HCEC 1CT (cell line): ENCODE measurements at regions not wholly inside any gene's neighbourhood (a gene's known extent, or its start where the extent isn't known, plus 50 kb on each side); places are given as distances from the start of the nearest gene placed in this dataset.
A peak's percentile ranks its signal among the peaks of the same experiment; 100 is the strongest.
"Not testable (repeated sequence)": the region's sequence is repeated elsewhere in the genome, so short reads cannot be mapped to it uniquely, and the experiment has no call there.

ENCODE experiments used
- DNase-seq: peaks from one replicate; pipeline ENCODE4 v3.0.0-alpha.2; 2017

- DNase-seq: no peak
Measured at GRCh38 chr3:109480014-109480413, 142.7 kb upstream of the DPPA4 start.

DNA sequence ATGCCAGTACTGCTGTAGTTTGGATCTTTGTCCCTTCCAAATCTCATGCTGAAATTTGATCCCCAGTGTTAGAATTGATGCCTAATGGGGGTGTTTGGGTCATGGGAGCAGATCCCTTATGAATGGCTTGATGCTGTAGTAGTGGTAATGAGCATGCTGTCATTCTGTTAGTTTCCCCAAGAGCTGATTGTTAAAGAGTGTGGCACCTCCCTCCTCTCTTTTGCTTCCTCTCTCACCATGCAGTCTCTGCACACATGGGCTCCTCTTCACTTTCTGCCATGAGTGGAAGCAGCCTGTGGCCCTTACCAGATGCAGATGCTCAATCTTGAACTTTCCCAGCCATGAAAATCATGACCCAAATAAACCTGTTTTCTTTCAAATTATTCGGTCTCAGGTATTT lies 141.3 kb upstream of the DPPA4 start:
- DNase-seq: no peak

DNA sequence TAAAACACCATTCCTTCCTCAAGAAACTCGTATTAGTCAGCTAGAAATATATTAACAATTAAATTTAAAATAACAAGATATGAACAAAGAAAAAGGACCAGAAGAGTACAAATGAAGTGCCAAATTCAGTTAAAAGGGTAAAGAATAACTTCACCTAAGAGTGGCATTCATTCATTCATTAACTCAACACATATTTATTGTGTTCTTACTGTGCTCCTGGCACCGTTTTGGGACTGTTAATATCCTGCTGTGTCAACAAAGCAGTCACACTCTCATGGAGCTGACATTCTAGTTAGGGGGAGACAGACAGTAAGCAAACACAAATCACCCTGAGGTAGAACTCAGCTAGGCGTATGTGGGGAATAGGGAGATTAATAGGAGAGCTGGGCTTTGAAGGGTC lies 123.6 kb upstream of the DPPA4 start:
- no peak for DNase-seq

- DNase-seq: no peak
Measured at GRCh38 chr3:109445210-109445609, 107.9 kb upstream of the DPPA4 start.

DNA sequence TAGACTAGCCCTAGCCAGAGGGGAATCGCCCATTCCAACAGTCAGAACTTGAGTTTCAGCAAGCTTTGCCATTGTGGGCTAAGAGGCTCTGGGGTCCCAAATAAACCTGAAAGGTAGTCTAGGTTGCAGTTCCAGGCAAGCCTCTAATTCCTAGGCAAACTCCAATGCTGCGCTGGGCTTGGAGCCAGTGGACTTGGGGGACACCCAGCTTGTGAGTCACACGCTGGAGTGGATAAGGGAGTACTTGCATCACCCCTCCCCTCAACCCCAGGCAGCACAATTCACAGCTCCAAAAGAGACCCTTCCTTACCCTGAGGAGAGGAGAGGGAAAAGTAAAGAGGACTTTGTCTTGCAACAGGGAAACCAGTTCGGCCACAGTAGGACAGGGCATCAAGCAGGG lies 105.2 kb upstream of the DPPA4 start:
- no peak for DNase-seq

DNA sequence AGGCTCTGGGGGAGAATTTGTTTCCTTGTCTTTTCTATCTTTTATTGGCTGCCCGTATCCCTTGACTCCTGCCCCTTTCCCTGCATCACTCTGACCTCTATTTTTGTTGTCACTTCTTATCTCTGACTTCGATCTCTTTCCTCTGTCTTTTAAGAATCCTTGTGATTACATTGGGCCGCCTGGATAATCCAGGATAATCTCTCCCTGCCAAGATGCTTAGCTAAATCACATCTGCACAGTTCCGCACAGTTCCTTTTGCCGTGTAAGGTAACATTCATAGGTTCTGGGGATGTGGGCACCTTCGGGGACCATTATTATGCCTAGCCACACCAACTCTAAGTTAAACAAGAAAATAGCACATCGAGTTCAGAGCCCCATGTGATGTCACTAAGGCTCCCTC lies 103.0 kb upstream of the DPPA4 start:
- DNase-seq: no peak

DNA sequence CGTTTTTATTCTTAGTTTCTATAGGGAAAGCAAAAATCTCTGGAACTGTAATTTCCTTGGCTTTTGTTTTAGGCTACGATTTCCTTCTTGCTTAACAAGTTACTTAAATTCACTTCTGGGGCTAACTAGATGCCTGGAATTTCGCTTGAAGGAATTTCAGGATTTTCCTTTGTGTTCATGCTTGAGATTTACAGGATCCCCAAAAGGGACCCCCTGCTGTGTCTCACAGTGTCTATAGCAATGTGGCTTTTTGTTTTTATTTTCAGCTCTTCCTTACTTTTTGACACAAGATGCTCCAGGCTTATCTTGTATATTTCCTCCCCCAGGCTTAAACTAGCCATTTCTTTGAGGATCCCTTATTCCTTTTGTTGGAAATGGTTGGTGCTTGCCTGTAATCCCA lies 95.5 kb upstream of the DPPA4 start:
- DNase-seq: no peak

DNA sequence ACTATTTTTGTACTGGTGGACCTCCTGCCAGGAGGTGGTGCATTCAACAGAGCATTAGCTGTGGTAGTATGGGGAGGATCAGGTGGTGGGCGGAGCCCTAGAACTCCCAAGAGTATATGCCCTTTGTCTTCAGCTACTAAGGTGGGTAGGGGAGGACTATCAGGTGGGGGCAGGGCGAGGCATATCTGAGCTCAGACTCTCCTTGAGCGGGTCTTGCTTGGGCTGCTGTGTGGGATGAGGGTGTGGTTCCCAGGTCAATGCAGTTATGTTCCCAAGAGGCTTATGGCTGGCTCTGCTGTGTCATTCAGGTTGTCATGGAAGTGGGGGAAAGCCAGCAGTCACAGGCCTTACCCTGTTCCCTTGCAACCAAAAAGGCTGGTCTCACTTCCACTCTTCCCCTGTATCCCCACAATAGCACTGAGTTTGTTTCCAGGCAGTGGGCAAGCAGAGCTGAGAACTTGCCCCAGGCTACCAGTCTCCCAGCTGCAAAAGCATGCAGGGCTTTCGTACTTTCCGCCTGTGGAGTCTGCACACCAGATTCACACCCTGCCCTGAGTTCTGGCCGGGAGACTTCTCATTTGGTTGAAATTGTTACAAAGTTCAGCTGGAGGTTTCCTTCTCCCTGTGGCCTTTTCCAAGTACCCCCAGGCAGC lies 93.7 kb upstream of the DPPA4 start:
- DNase-seq: no peak

GRCh38 chr3:109413049-109413448 lies 75.7 kb upstream of the DPPA4 start:
- DNase-seq: peak; percentile 4

DNA sequence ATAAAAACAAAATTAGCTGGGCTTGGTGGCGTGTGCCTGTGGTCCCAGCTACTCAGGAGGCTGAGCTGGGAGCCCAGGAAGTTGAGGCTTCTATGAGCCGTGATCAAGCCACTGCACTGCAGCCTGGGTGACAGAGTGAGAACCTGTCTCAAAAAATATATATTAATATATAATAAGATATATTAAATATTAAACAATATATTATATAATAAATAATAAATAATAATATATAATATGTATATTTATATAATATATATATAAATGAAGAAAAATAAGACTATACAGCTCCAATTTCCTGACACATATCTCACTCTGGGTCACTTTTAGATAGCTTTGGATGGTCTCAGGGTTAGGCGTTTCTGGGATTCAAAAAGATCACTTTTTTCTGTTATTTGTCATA lies 74.2 kb upstream of the DPPA4 start:
- DNase-seq: no peak

DNA sequence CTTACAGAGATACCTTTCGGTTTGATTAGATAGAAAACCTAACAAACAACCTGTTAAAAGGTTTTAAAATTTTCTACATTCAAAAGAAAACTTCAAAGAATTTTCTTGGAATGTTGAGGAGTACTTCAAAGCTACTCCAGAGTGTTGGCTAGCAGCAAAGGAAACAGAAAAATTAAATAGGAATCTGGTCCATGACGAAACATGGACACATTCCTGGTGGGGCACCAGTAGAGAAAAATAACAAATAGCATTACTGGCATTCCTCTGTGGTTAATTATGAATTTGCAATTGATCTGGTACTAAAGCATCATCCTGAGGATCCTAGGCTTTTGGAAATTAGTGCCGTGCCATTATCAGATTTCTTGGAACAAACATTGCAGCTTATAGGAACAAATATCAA lies 59.5 kb upstream of the DPPA4 start:
- DNase-seq: no peak

DNA sequence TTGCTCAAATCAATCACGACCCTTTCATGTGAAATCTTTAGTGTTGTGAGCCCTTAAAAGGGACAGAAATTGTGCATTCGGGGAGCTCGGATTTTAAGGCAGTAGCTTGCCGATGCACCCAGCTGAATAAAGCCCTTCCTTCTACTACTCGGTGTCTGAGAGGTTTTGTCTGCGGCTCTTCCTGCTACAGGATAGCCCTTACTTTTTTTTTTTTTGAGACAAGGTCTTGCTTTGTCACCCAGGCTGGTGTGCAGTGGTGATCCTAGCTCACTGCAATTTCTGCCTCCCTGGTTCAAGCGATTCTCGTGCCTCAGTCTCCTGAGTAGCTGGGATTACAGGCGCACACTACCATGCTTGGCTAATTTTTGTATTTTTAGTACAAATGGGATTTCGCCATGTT lies 56.4 kb upstream of the DPPA4 start:
- DNase-seq: not testable (repeated sequence)

DNA sequence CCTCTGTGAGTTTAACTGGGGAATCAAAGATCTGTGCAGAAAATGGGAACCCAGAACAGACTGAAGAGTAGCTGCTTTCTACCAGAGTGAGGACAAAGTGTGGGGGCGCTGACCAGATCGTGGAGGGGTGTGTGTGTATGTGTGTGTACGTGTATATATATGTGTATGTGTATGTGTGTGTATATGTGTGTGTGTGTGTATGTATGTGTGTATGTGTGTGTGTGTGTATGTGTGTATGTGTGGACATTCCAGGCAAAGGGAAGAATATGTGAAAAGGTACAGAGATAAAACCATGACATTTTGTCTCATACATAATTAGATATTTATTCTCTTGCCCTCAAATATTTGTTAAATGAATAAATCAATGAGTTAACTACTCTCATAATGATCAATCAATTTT lies 54.9 kb upstream of the DPPA4 start:
- DNase-seq: no peak

GRCh38 chr3:109387621-109388020 lies 50.3 kb upstream of the DPPA4 start:
- no peak for DNase-seq

DNA sequence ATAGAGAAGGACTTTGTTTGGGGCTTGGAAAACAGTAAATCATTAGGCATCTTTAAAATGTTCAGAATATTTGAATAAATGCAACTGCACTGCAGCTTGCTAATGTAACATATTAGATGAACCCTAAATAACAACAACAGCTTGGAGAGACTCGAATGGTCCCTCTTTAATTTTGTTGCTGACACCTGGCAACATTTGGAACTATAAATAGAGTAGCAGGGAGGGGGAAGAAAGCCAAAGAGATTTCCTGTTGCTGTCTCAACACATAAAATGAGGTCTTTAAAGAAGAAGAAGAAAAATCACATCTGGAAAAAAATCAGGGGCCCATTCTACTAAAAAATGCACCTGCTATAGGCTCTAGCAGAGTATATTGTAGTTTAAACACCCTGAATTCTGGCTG lies 49.9 kb upstream of the DPPA4 start:
- DNase-seq: no peak
